CD1c-positive myeloid dendritic cell (primary cell): ENCODE measurements at regions not wholly inside any gene's neighbourhood (a gene's known extent, or its start where the extent isn't known, plus 50 kb on each side); places are given as distances from the start of the nearest gene placed in this dataset.
"Not testable (repeated sequence)": the region's sequence is repeated elsewhere in the genome, so short reads cannot be mapped to it uniquely, and the experiment has no call there.

Source experiments
- DNase-seq: peaks from one replicate; pipeline ENCODE4 v3.0.0-alpha.2; 2016; ENCODE audit errors: extremely low spot score

DNA sequence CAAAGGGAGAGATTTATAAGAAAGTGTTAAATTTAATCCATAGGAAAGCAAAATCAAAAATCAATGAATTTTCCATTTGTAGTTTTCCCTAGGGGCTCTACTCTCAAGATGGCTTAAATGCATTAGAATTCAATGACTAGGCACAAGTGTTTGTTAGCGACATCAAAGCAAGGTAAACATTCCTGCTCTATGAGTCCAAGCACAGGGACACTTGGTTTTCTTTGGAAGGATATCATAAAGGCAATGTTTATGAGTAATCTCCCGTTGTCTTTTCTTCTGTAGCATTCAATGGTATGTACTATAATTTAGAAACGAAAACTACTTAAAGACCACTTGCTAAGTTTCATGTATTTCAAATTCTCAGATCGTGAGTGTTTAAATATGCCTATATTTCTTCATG is 54.8 kb upstream of the ZNF717 start:
- DNase-seq, result not testable (repeated sequence)

DNA sequence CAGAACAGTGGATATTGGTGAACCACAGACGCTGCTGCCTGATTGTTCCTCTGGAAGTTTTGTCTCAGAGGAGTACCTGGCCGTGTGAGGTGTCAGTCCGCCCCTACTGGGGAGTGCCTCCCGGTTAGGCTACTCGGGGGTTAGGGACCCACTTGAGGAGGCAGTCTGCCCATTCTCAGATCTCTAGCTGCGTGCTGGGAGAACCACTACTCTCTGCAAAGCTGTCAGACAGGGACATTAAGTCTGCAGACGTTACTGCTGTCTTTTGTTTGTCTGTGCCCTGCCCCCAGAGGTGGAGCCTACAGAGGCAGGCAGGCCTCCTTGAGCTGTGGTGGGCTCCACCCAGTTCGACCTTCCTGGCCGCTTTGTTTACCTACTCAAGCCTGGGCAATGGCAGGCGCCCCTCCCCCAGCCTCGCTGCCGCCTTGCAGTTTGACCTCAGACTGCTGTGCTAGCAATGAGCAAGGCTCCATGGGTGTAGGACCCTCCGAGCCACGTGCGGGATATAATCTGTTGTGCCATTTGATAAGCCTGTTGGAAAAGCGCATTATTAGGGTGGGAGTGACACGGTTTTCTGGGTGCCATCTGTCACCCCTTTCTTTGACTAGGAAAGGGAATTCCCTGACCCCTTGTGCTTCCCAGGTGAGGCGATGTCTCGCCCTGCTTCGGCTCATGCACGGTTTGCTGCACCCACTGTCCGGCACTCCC is 65.1 kb upstream of the ZNF717 start:
- not testable (repeated sequence) for DNase-seq

GRCh38 chr3:75863130-75863529 is 77.8 kb upstream of the ZNF717 start:
- no peak for DNase-seq

DNA sequence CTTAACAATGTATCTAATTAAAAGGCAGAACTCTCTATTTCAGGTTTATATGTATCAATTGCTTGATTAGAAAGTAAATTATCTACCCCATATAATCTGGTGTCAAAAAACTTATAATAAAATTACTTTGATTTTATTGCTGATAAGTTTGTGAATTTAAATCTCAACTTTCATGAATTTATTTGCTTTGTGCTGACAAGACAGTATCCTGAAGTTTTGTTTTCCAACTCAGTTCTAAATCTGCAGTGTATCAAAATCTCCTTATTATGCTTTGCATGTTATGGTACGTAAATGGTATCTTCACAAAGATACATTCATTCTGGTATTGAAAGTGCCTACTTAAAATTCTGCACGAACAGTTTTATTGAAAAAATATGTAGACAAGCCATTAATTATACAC is 78.5 kb upstream of the ZNF717 start:
- no peak for DNase-seq

DNA sequence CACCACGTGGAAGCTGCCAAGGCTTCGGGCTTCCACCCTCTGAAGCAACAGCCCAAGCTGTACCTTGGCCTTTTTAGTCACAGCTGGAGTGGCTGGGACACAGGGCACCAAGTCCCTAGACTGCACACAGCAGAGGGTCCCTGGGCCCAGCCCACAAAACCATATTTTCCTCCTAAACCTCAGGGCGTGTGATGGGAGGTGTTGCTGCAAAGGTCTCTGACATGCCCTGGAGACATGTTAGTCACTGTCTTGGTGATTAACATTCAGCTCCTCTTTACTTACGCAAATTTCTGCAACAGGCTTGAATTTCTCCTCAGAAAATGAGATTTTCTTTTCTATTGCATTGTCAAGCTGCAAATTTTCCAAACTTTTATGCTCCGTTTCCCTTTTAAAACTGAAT is 98.4 kb upstream of the ZNF717 start:
- not testable (repeated sequence) for DNase-seq

DNA sequence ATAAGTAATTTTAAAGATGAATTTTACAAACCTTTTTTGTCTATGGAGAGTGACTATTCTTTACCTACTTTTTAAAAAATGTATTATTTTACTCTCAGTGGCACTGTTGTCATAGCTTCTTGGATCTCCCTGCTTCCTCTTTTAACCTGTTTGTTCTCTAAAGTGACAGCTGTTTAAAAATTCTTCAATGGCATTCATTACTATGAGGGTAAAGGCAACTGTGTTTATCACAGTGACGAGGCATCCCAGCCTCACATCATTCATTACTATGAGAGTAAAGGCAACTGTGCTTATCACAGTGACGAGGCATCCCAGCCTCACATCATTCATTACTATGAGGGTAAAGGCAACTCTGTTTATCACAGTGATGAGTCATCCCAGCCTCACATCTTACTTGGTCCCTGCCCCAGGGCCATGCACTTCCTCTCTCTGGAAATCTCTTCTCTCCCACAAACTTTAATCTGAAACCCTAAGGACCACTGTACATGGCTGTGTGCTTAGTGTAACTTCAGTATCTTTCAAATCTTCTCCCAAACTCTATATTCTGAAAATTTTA is 101.7 kb upstream of the ZNF717 start:
- DNase-seq, result no peak

DNA sequence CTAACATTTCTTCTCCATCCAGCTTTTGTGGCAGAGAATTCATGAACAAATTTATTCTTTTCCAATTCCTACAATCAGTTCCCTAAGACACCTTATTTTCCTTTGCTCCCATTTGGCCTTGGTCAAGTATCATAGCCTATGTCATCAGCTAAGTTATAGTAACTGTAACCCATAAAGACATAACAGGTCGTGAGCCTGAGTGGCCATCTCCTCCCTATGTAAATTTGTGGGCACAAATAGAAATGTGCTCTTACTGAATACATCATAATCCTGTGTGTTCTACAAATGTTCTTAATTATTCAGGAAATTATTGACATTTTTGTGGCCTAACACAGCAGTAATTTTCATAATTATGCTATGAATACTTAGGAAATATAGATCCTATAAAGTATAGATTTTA is 108.9 kb upstream of the ZNF717 start:
- DNase-seq, result no peak

GRCh38 chr3:75896265-75896664 is 110.9 kb upstream of the ZNF717 start:
- DNase-seq, result no peak

DNA sequence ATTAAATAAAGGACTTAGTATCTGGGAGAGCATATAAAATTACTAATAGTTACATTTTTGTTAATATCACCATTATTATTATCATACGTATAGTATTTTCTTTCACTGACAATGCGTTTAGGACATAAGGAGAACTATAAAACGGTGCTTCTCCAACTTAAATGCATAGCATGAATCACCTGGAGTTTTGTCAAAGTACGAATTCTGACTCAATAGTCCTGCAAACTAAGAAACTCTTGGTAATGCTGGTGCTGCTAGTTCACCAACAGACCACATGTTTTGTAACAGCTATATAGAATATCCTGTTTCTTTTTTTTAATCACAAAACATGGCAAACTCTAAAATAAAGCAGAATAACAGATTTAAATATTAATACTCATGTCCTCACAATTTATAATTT is 116.1 kb upstream of the ZNF717 start:
- not testable (repeated sequence) for DNase-seq

DNA sequence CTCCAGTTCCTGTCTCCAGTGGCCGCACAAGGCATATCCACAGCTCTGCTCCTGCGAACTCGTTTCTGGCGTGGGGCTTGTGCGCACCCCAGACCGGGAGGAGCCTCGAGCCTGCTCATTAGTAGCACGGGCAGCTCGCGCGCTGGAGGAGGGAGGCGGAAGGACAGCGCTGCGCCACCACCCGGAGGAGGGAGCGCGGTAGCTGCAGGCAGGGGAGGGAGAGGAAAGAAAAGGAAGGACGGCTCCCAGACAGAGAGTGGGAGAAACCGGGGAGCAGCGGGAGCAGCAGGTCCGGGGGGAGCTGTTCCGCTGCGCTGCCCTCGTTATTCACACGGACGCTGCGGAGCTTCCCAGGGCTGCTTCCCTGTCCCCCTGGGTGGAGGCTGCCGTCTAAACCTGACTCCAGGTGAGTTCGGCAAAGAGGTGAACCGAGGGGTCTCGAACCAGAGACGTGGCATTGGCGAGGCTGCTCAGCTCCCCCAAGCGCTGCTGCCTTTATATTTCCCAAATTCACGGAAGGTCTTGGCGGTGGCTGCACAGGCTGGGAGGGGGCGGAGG is 121.3 kb upstream of the ZNF717 start:
- no peak for DNase-seq

DNA sequence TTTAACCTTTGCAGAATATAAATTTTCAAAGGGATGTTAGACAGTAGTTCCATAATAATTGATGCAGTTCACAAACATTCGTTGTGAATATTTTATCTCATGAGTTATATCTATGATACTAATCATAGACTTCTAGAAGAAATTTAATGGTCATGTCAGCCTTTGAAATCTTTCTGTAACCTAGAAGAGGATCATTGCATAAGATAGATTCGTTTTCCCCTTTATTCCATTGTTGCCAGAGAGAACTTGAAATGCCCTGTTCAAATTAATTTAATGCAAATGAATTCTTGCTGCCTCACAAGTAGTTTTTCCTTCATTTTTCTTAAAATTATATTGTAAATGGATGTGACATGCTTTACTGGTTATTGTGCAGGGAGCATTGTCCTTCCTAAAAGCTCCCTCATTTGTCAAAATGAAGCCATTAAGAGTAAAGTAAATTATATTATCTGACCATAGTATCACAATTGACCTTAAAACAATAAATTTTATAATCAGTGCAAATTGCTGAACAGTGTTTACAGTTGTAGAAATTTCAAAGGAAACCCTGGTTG is 128.5 kb upstream of the ZNF717 start:
- no peak for DNase-seq

- DNase-seq, result not testable (repeated sequence)
These were observed 129.4 kb upstream of the ZNF717 start for GRCh38 chr3:75914741-75915140.

DNA sequence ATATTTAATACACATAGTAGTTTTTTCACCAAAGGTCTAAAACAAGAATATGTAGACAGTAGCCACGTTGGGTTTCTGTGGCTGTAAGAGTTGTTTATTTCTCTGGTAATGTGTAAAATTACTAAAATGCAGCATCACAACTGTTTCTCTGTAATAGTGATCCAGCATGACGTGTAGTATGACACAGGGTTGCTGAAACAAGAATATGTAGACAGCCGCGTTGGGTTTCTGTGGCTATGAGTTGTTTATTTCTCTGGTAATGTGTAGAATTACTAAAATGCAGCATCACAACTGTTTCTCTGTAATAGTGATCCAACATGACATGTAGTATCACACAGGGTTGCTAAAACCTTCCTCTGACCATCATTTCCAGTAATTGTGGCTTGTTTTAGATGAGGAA is 153.6 kb upstream of the ZNF717 start:
- DNase-seq, result no peak

DNA sequence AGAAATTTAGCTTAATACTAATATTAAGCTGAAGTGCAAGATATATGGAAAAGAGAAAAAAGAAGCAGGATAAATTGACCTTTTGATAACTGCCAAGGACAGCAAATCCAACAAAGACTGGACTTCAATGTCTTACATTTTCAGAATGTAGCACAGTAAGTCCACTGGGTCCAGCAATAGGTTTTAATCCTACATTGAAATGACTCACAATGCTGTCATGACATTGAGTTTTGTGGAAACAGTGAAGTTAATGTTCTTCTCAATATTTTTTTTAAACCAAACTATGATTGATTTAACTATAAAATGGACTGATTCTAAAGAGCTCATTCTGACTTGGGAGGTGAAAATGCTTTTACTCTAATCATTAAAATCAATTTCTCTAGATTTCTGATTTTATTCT is 166.6 kb upstream of the ZNF717 start:
- DNase-seq, result no peak

DNA sequence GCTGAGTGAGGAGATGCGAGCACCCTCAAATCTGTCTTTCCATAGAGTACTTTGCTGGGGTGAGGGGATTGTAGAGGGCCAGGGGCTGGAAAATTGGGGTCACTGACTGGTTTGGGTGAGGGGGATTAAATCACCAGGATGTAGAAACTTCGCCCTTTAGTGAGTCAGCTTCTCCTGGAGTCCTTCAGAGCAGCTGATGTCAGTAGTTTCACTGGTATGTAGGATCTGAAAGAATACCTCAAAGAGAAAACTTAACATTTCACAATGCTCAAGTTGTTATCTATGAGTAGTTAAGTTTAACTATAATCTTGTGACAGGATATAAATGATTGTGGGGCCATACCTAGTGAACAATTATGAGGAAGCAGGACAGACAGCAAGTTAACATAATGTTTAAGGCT is 174.7 kb upstream of the ZNF717 start:
- not testable (repeated sequence) for DNase-seq

GRCh38 chr3:75962054-75962453 is 176.7 kb upstream of the ZNF717 start:
- DNase-seq, result not testable (repeated sequence)

DNA sequence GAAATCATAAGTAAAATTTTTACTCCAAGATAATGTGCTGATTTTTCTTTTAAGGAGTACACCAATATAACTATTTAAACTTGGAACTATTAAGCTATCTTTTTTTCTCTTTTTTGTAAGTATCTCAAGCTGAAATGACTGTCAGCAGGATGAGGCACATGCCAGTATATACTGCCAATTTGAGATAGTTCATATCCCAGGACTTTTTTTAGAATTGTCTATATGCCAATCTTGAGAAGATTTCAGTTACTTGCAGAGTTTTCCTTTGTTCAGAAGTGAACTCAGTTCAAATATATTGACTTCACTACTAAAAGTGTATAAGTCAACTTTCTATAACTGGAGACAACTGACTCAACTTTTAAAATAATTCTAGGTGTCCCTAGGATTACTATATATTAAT is 181.7 kb upstream of the ZNF717 start:
- no peak for DNase-seq

- DNase-seq, result no peak
These were observed 193.3 kb upstream of the ZNF717 start for GRCh38 chr3:75978686-75979085.

- no peak for DNase-seq
These were observed 196.1 kb upstream of the ZNF717 start for GRCh38 chr3:75981401-75981800.

GRCh38 chr3:75982151-75982550 is 196.8 kb upstream of the ZNF717 start:
- DNase-seq, result no peak

DNA sequence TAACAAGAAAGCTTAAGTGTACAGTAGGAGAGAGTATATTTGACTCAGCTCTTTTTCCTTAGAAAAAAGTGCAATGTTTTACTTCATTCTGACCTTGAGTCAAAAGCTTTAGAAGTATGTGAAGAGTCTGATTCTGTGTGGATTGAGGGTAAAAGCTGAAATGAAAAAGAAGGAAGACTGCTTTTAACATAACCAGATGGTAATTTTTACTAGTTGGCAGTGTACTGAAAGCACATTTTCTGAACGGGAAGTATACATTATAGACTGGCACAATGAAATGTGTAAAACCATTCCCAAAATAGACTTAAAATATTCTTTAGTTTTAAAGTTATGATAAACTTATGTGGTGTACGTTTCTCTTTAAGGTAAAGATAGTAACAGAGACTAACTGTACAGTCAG is 197.8 kb upstream of the ZNF717 start:
- no peak for DNase-seq

DNA sequence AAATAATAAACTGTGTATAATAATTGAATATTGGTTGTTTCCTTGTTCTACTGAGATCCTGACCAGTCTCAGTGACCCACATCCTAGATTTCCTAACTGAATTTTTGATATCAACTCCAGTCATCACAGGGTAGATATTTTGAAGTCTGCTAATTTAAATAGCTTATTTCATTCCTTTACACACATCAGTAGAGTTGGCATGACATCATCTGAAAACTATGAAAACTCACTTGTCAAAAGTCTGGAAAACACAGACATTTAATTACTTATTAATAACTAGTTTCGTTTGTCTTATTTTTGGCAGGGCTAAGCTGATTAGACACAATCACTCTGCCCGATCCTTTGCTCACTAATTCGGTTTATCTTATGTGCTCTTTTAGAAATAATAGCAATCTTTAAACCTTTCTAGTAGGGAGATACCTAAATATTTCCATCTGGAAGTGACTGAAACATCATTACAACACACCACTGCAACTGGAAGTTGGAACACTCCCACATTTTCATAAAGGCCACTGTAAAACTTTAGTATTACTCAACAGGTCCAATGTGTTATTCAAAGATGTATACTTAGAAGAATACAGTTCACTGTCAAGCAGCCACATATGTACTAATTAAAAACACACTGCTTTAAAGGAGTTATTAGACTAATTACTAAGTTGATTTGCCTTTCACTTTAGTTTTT is 198.4 kb upstream of the ZNF717 start:
- DNase-seq, result no peak

DNA sequence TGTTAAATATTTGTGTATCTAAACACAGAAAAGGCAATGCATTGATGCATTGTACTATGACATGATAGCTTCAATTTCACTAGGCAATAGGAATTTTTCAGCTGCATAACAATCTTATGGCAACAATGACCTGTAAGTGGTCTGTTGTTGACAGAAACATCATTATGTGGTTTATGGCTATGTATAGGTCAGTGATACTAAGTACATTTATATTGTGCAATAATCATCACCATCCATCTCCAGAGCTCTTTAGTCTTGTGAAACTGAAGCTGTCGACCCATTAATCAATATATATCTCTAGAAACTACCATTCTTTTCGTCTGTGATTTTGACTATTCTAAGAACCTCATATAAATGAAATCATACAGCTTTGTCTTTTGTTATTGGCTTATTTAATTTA is 200.1 kb upstream of the ZNF717 start:
- DNase-seq, result no peak
